HG02571 (cell line): ENCODE measurements at regions not wholly inside any gene's neighbourhood (a gene's known extent, or its start where the extent isn't known, plus 50 kb on each side); places are given as distances from the start of the nearest gene placed in this dataset.

ENCODE experiments used
- ATAC-seq: cut with Tn5 transposase; IDR thresholded peaks from one replicate; pipeline ENCODE4 v1.9.1; 2021; ENCODE audit warnings: mild to moderate bottlenecking, moderate library complexity; ENCODE audit not compliant: unreplicated experiment

DNA sequence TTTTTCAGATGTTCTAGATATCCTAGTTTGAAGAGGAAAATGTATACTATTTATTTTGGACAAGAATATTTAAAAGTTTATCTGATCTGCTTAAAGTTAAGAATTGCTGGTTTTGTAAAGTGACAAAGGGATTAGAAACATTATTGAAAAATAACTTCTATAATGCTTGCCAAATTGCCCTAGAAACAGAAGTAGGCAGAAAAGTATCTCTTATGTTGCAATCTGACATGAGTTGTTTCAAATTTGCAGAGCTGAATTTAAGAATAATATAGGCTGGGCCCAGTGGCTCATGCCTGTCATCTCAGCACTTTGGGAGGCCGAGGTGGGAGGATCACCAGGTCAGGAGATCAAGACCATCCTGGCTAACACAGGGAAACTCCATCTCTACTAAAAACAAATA, 777.1 kb downstream of the LIG4 start:
- ATAC-seq: no peak

DNA sequence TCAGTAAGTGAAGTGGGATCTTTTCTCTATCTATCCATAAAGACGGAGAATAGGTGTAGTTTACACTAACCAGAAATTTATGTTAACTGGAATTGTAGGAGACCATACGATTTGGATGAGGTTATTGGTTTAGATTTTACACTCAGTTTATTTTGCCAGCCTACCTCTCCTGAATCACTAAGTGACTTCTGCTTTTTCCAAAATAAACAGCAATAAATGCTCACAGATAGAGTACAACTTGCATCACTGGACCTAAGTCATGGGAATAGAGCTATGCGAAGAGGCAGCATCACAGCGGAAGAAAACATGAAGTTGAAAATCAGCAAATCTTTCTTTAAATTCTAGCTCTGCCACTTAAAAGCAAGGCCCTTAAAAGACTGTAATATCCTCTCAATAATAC, 781.0 kb downstream of the LIG4 start:
- ATAC-seq: no peak

DNA sequence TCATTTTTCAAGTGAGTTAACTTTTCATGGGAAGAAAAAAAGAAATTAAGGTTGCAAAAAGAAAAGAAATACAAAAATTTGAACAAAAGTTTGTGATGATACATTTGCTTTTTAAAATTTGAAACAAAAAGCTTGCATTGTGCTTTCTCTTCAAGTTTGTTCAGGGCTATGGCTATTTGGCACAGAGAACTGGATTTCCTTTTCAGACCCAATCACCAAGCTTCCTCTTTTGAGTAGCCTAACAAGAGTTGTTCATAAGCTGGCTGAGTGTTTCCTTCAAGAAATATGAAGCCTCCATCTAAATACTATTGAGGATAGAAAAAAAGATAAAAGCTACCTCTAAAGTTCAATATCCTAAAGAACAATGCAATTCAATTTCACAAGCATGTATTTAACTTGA, 787.8 kb downstream of the LIG4 start:
- ATAC-seq: no peak

DNA sequence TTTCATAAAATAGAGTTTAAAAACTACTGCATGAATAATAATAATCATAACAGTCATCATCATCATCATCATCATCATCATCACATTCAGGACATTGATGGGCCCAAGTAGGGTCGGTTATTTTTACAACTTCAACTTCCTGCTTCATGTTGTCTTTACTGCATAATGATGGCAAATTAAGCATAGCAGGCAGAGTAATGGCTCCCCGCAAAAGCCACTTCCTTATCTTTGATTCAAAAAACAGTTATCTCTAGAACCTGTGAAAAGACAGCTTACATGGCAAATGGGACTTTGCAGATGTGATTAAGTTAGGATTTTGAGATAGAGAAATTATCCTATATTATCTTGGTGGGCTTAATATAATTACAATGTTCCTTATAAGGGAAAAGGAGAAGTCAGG, 792.9 kb downstream of the LIG4 start:
- ATAC-seq: no peak

DNA sequence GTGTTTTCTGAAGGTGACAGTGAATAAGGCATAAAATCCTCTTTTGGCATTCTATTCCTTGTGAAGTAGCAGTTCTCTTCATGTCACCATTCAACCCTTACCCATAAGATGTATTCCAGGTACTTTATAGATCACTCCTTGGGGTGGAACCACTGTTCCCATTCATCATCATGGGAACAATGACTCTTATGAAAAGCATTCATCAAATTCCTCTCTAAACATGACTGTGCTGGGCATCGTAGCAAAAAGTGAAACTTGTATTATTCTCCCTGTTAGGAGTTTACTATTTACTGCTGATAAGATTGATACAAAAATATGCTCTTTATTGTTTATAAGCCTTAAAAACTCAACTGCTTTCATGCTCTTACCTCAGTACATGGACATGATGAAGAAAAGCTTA, 793.4 kb downstream of the LIG4 start:
- ATAC-seq: no peak

DNA sequence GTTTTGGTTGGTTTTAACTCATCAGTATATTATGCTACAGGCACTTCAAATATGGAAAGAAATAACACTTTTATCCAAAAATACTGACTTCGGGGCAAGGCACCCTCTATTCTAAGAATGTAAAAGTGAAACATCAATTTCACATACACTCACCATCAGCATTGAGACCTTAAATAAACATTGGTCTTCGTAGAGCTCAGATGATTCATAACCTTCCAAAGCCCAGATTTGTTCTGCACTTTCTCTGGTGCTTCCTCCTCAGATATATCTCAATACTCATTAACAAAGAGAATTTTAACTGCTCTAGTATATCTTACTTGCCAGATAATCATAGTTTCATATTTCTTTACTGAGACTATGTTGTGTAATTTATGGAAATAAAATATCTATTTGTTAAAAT, 794.3 kb downstream of the LIG4 start:
- ATAC-seq: no peak

DNA sequence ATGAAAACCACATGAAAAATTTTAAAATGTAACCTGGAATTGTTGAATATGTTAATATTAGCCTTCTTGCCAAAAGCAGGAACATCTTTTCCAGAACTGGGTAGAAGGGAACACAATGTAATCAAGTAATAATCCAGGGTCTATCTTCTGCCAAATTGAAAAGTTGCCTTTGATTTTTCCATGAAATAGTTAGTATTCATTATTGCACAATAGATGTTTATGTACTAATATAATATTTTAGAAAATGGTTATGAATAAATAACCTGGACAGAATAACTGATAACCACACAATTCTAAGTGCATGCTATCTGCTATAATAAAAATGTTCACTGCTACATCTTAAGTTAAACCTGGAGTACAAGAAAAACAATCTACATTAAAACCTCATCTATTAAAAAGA, 802.3 kb downstream of the LIG4 start:
- no peak for ATAC-seq

DNA sequence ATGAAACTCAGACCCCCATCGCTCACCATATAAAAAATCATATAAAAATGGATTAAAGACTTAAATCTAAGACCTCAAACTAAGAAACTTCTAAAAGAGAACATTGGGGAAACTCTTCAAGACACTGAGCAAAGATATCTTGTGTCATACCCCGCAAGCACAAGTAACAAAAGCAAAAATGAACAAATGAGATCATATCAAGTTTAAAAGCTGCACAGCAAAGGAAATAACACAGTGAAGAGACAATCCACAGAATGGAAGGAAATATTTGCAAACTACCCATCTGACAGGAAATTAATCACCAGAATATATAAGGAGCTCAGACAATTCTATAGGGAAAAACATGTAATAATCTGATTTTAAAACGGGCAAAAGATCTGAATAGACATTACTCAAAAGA, 808.3 kb downstream of the LIG4 start:
- ATAC-seq: no peak

DNA sequence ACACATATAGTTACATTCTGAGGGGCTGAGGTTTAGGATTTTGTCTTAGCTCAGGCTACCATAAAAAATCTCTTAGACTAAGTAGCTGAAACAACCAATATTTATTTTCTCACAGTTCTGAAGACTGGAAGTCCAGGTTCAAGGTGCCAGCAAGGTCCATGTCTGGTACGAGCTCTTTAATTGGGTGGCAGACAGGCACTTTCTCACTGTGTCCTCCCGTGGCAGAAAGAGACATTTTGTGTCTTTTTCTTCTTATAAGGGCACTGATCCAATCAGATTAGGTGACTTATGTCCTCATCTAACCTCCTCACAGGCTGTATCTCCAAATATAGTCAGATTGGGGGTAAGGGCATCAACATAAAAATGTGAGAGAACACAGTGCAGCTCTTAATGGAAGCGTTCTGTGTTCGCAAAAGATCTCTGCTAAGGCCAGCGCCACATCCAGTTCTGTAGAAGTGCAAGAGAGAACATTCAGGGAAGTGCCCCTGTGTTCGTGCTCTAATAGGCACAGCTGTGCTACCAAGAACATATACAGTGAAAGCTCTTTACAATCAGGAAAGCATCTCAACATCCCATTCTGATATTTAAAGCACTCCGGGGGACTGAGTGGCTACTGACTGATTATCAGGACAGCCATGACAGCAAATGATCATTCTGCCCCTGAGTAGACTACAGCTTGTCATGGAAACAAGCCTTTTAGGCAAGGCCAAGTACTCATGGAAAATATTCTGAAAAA, 819.2 kb downstream of the LIG4 start:
- no peak for ATAC-seq

DNA sequence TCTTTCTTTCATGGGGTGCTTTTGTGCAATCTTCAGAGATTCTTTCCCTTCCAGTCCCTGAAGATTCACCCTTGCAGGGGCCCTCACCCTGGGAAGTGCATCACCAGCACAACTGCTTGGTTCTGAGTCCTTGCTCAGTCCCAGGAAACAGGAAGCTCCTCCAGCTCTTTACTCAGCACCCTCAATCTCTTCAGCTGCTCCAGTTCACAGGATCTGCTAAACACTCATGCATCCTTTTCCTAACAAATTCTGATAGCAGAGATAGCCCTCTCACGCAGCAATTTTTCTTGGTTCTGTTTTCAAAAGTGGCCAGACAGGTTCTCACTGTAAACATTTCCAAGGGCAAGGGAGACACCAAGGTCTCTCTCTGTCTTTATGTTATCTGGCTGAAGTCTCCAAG, 823.1 kb downstream of the LIG4 start:
- ATAC-seq: no peak

DNA sequence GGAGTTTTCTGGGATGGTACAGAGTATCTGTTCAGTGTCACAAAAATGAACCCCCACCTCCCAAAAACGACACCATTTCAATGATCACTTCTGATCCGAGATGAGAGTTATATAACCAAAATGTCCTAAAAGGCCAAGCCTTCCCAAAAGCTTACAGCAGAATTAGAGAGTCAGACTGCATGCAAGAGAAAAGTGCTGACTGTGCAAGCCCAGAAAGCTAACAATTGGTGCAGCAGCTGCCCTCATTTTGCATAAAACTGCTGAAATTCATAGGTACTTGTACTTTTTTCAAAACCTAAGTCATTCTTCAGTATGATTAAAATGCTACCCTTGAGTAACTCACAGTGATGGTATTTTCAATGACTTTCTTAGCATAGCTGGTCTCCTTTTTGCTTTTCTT, 819.6 kb upstream of the ARGLU1 start:
- no peak for ATAC-seq

DNA sequence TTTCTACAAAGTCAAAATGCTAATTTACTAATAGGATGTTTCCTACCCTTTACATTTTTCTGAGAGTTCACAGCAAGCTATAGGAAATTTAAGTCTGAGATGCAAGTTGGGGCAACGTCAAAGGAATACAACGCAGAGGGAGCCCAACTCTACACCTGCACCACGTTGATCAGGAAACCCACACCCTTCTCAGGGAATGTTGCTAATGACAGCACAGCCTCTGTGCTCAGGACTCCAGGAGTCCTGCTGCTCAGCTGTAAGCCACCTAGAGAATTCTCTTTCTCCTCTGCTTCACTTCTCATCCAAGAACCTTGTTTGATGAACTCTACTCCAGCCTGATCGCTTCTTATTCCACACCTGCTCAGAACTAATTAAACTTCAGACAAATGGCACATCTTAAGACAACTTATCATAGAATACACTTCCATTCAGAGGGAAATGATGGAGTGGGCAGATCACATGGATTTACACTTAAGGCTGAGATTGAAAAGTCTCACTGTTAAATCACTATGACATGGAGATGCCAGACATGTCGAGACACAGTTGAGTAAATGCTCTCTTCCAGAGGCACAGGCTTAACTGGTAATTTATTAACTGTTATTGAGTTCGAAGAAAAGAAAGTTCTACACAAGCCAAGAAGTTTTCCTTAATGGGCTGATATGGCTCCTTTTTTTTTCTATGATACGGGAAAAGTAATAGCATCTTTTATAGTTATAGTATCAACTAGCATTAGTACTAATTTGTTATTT, 811.6 kb upstream of the ARGLU1 start:
- ATAC-seq: no peak

DNA sequence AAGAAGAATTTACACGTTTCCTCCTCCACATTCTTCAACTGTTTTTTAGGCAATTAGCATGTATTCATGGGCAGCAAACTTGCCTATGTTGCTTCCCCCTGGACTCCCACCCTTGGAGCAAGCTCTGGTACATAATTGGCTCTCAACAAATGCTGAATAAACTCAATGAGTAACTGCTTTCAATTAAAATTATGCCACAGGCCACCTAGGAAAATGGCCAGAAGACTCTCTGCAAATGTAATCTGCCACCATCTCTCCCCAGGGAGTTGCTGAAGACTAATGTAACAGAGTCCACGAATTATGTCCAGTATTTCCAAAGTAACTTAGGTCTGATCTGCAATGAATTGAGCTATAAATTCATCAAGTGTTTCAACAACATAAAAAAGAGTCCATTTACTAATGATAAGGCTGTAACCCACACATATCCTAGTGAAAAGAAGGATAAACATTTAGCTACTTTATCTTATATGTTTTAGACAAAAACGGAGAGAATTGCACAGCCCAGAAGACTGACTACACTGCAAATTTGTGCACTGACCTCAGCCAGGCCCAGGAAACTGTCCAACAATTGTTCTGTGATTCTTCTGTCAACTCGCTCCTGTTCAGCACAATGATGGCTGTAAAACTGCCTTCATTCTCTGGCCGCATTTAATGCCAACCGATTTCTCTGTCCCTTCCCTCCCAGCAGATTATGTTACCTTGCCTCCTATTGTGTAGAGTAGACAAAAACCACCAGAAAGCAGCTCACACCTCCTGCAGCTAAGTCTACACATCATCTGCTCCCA, 808.6 kb upstream of the ARGLU1 start:
- ATAC-seq: no peak

DNA sequence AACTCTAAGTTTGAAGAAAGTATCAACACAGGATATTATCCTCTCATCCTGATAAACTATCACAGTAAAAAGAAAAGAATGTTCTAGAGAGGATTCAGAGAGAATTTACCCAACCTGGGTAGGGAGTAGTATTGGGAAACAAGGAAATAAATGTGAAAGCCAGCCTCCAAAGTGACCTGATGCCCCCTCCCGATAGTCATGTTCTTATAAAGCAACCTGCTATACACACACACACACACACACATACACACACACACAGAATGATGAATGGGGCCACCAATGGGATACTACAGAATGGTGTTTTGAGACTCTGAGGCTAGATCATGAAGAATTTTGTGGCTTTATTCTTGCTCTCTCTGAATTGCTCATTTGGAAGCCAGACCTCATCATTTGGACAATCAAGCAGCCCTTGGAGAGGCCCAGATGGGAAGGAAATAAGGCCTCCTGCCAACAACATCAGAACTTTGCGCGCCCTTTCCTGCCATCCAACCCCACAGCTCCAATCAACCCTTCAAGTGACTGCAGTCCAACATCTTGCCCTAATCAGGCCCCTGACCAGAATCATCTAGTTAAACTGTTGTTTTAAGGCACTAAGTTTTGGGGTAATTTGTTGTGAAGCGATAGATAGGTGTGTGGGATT, 807.9 kb upstream of the ARGLU1 start:
- no peak for ATAC-seq

DNA sequence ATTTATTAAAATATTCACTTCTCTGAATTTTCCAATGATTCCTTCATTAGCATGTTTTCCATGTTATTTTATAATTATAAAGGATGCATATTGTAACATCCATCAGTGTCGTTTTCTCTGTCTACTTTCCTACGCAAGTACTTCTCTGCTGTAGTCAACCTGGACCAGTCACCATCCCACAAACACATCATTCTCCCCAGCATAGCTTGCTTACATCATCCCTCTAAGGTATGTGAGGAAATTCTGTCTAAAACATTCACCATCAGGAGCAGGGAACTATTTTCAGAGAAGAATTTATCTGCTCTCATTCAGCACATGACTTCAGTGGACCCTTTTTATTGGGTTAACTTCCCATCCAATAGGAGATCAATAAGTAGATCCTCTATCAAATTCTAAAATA, 806.1 kb upstream of the ARGLU1 start:
- ATAC-seq: no peak

DNA sequence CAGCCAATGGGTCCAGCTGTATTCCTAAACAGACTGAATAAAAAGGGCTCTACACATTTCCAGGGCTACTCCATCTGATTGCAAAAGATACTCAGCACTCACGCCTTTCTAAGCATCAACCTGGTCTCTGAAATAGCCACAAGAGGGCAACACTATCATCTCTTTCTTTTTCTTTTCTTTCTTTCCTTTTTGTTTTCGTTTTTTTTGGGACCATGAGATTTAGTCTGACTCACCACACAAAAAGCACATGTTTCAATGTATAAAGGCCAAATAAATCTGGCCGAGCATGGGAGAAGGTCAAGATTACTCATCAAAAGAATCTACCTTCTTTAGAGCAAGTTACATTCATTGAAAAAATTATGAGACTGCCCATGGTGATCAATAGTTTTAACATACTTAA, 805.6 kb upstream of the ARGLU1 start:
- ATAC-seq: no peak

DNA sequence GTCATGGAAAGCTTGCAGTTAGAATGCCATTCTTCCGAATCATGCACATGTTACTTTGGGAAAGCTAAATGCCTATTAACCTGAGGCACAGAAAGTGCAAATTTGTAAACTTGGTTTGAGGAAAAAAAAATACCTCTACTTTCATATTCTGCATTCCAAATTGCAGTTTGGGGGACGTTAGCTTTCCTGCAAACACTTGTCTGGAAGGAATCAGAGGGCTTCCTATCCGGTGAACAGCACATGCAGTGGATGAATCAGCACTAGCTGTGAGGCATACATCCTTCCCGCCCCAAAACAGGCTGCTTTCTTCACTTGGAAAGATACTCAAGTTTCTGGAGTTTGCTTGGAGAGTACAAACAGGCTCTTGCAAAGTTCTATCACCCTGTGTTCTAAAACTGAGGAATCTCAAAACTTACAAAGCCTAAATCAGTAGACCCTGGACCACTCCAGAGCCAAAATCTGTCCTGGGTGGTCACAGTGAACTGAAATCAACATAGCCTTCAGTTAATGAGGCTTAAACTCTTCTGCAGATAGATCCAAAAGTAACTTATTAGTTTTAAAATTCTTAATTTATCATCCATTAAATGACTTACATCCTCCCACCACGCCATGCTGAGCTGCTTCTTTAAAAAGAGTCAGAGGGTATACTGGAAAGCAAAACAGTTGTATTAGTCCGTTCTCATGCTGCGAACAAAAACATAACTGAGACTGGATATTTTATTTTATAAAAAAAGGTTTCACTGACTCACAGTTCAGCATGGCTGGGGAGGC, 802.3 kb upstream of the ARGLU1 start:
- ATAC-seq: no peak

DNA sequence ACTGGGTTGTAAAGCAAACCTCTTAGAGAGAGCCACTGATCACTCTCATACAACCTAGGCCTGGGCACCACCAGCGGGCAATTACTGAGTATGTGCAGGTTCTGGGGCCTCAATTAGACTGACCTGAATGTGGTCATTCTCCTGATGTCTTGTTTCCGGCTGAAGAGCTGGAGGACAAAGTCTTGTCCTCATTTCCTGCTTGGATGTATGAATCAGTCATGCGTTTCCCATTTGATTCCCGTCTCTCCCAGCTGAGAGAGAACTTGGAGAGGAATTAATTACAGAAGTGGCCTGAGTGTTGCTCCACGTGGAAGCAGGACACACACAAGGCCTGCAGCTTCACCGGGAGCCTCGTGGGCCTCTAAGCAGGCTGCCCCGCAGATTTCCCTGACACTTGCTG, 799.3 kb upstream of the ARGLU1 start:
- ATAC-seq: no peak

DNA sequence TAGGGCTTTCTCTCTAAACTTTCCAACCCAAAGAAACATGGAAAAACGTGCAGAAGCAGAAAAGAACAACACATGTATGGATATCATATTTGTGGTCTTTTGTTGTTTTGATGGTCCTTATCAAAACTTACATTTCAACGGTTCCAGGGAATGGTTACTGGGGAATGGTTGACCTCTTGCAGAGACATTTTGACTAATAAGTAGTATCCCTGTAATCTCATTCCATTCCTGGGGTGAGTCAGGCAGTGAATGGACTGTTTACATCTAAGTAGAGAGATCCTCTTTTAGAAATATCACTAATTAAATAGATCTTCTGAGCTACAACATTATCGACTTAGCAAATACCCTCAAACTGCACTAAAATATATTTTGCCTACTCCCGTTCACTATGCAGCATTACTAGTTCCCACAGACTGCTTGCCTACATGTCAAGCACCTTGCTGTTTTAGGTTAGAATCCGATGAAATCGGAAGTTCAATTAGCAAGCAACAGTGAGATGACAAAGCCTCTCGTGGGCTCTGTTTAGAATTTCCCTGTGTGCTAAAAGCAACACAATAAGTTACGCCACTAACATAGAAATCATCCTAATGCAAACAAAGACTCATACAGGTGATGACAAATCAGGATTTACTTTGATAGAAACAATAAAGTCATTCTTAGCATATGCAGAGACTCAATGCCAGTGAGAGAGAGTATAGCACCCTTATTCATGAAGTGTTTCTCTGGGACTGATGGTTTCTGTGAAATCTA, 797.7 kb upstream of the ARGLU1 start:
- no peak for ATAC-seq

DNA sequence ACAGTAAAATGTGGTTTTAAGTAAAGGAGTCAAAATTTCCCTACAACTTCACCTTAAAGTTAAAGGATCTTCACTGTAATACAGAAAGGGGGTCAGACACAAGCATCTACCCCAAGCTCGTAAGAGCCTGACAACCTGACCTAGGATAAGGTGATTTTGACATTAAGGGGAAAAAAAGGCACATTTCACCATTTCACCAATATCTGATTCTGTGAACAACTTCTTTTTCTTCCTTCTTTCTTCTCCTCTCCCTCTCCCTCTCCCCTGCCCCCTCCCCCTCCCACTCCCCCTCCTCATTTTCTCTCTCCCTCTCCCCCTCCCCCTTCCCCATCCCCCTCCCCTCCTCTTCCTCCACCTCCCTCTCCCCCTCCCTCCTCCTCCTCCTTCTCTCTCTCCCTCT, 796.7 kb upstream of the ARGLU1 start:
- ATAC-seq: no peak
